RWPE2 (cell line): ENCODE measurements at regions not wholly inside any gene's neighbourhood (a gene's known extent, or its start where the extent isn't known, plus 50 kb on each side); places are given as distances from the start of the nearest gene placed in this dataset.
A peak's percentile ranks its signal among the peaks of the same experiment; 100 is the strongest.
"Not testable (repeated sequence)": the region's sequence is repeated elsewhere in the genome, so short reads cannot be mapped to it uniquely, and the experiment has no call there.

Experiments
- ATAC-seq: fragments of 200-7000 bp; cut with Tn5 transposase; 3 replicates; pipeline ENCODE4 v1.9.1; 2021; ENCODE audit warnings: low read depth
- DNase-seq: peaks from one replicate; pipeline ENCODE4 v3.0.0-alpha.2; 2020; ENCODE audit warnings: low spot score
- H3K27ac ChIP-seq: fragments of 450-650 bp; 2 replicates; pipeline ENCODE4 v1.5.1; 2017; ENCODE audit warnings: mild to moderate bottlenecking; ENCODE audit not compliant: poor library complexity, severe bottlenecking
- H3K27me3 ChIP-seq: fragments of 250-450 bp; sonication (Bioruptor Pico); 2 replicates; pipeline ENCODE4 v1.5.1; 2021; ENCODE audit warnings: mild to moderate bottlenecking, moderate library complexity; ENCODE audit not compliant: insufficient read depth, poor library complexity, severe bottlenecking
- H3K36me3 ChIP-seq: fragments of 250-450 bp; sonication (Bioruptor Pico); 2 replicates; pipeline ENCODE4 v1.5.1; 2020; ENCODE audit warnings: low read depth, mild to moderate bottlenecking, moderate library complexity
- H3K4me1 ChIP-seq: fragments of 250-450 bp; sonication (Bioruptor Pico); 2 replicates; pipeline ENCODE4 v1.5.1; 2021; ENCODE audit warnings: mild to moderate bottlenecking, moderate library complexity; ENCODE audit not compliant: insufficient read depth, poor library complexity, severe bottlenecking
- H3K4me3 ChIP-seq: fragments of 250-450 bp; sonication (Bioruptor Pico); 2 replicates; pipeline ENCODE4 v1.5.1; 2021; ENCODE audit warnings: mild to moderate bottlenecking, moderate library complexity; ENCODE audit not compliant: severe bottlenecking
- H3K9me3 ChIP-seq: fragments of 250-450 bp; sonication (Bioruptor Pico); 2 replicates; pipeline ENCODE4 v1.5.1; 2021; ENCODE audit warnings: mild to moderate bottlenecking, moderate library complexity; ENCODE audit not compliant: severe bottlenecking
- TF ChIP-seq, protein P1 (sequence below): fragments of 450-650 bp; IDR thresholded peaks from one replicate; pipeline ENCODE4 v1.5.1; 2017; ENCODE audit warnings: mild to moderate bottlenecking, moderate library complexity; ENCODE audit not compliant: poor library complexity, severe bottlenecking

GRCh38 chr13:50543141-50543540 is 300.4 kb downstream of the DLEU7 start:
- TF ChIP-seq, protein P1, sequence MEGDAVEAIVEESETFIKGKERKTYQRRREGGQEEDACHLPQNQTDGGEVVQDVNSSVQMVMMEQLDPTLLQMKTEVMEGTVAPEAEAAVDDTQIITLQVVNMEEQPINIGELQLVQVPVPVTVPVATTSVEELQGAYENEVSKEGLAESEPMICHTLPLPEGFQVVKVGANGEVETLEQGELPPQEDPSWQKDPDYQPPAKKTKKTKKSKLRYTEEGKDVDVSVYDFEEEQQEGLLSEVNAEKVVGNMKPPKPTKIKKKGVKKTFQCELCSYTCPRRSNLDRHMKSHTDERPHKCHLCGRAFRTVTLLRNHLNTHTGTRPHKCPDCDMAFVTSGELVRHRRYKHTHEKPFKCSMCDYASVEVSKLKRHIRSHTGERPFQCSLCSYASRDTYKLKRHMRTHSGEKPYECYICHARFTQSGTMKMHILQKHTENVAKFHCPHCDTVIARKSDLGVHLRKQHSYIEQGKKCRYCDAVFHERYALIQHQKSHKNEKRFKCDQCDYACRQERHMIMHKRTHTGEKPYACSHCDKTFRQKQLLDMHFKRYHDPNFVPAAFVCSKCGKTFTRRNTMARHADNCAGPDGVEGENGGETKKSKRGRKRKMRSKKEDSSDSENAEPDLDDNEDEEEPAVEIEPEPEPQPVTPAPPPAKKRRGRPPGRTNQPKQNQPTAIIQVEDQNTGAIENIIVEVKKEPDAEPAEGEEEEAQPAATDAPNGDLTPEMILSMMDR = no peak
- no peaks in the 10 kb centered on the region for H3K9me3 ChIP-seq
- no peaks in the 10 kb centered on the region for H3K36me3 ChIP-seq
- DNase-seq (no peak), ATAC-seq (no peak)
- no peaks in the 10 kb centered on the region for H3K27me3 ChIP-seq
- H3K4me3 ChIP-seq = no peak overlapping the region
- no peak overlapping the region for H3K27ac ChIP-seq
- no peaks in the 10 kb centered on the region for H3K4me1 ChIP-seq

DNA sequence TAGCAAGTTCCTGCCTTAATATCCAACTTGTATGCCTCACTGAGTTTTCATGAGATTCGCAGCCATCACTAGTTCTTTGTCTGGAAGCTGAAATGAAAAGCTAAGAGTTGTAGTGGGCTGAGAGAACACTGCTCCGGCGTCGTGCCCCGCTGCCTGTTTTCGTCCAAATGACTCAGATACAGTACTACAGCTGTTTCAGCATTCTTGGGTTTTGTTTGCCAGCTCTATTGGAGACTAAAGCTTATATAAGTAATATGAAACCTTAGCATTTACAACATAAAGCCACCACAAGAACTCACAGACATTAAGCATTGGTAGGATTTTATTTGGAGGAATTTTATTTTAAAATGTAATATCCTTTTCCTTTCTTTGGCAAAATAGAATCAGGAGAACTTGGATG is 299.7 kb downstream of the DLEU7 start:
- Histone ChIP-seq H3K27ac (no peak overlapping the region), H3K4me3 (no peak overlapping the region), H3K9me3 (no peaks in the 10 kb centered on the region), H3K27me3 (no peaks in the 10 kb centered on the region), H3K36me3 (no peaks in the 10 kb centered on the region), H3K4me1 (no peaks in the 10 kb centered on the region)
- DNase-seq (no peak), ATAC-seq (peak; percentile 66)
- TF ChIP-seq, protein P1 = no peak

DNA sequence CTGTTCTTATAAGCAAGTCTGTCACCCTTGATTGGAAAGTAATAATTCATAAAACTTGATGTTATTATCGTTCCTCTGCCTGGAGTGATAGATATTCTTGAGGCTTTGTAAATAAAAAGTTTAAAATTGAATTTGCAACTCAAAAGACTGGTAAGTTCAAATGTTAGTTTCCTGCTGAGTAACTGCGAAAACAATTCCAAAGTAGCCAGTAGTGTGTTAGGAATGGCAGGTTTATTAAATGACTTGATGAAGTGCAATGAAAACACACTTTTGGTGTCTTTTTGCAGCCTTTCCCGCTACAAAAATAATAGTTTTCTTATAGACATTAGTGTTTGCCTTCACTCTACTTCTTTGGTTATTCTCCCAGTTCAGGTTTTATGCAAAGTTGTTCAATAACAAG is 299.3 kb downstream of the DLEU7 start:
- H3K36me3 ChIP-seq = no peaks in the 10 kb centered on the region
- no peaks in the 10 kb centered on the region for H3K9me3 ChIP-seq
- ATAC-seq (no peak), DNase-seq (no peak)
- no peaks in the 10 kb centered on the region for H3K27me3 ChIP-seq
- H3K27ac ChIP-seq = no peak overlapping the region
- no peak overlapping the region for H3K4me3 ChIP-seq
- H3K4me1 ChIP-seq = no peaks in the 10 kb centered on the region
- TF ChIP-seq, protein P1 = no peak

DNA sequence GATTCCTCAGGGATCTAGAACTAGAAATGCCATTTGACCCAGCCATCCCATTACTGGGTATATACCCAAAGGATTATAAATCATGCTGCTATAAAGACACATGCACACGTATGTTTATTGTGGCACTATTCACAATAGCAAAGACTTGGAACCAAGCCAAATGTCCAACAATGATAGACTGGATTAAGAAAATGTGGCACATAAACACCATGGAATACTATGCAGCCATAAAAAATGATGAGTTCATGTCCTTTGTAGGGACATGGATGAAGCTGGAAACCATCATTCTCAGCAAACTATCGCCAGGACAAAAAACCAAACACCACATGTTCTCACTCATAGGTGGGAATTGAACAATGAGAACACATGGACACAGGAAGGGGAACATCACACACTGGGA is 296.3 kb downstream of the DLEU7 start:
- not testable (repeated sequence) for H3K36me3 ChIP-seq, H3K4me3 ChIP-seq, ATAC-seq, H3K27ac ChIP-seq, H3K9me3 ChIP-seq, DNase-seq, H3K4me1 ChIP-seq, H3K27me3 ChIP-seq

GRCh38 chr13:50548586-50548985 is 294.9 kb downstream of the DLEU7 start:
- ATAC-seq (no peak), DNase-seq (no peak)
- H3K4me3 ChIP-seq = no peak overlapping the region
- no peaks in the 10 kb centered on the region for H3K9me3 ChIP-seq
- H3K27ac ChIP-seq = no peak overlapping the region
- H3K27me3 ChIP-seq = no peaks in the 10 kb centered on the region
- H3K36me3 ChIP-seq = no peaks in the 10 kb centered on the region
- no peaks in the 10 kb centered on the region for H3K4me1 ChIP-seq
- TF ChIP-seq, protein P1 = no peak
